ENCODE measurements at regions not wholly inside any gene's neighbourhood (a gene's known extent, or its start where the extent isn't known, plus 50 kb on each side); places are given as distances from the start of the nearest gene placed in this dataset.

GRCh38 chr15:101545548-101546505, 56.3 kb upstream of the PCSK6 start:
- Histone ChIP-seq H3K4me3 (no peak overlapping the region), H3K27ac (no peak overlapping the region), H3K4me1 (no peaks in the 10 kb centered on the region), H3K4me2 (no peak overlapping the region), H3K9me3 (no peaks in the 10 kb centered on the region)
- TF ChIP-seq REST (IDR thresholded peaks at IDR 0.05) (no peak), SMC3 (IDR thresholded peaks at IDR 0.05) (no peak), MAZ (IDR thresholded peaks at IDR 0.05; ENCODE audit: borderline replicate concordance, low read depth, low read length) (no peak), HOXA7 (CRISPR knock-in tag; IDR thresholded peaks at IDR 0.05) (no peak), HES2 (IDR thresholded peaks at IDR 0.05) (no peak)
- no peak for FAIRE-seq
- ChIA-PET POLR2A (no interaction called here), CTCF (no interaction called here)
- no peak for DNase-seq (ENCODE audit: low read depth in 1 of 2, low spot score in 1 of 2)
- 34% methylated on average over 12 of the region's 12 CpGs for WGBS (ENCODE audit: missing lambda C conversion rate)
- ATAC-seq: no peak

- no peaks in the 10 kb centered on the region for H3K9me3 ChIP-seq
- no peak overlapping the region for H3K4me3 ChIP-seq
- no peak overlapping the region for H3K4me2 ChIP-seq
- H3K4me1 ChIP-seq: no peaks in the 10 kb centered on the region
- POLR2A ChIA-PET: no interaction called here
- FAIRE-seq: no peak
- no peak for DNase-seq (ENCODE audit: low read depth in 1 of 2, low spot score in 1 of 2)
- CTCF ChIA-PET: no interaction called here
- no peak overlapping the region for H3K27ac ChIP-seq
- ATAC-seq: no peak
- TF ChIP-seq ZSCAN20 (CRISPR knock-in tag; IDR thresholded peaks at IDR 0.05) (no peak), KDM5A (IDR thresholded peaks at IDR 0.05) (no peak), CEBPB (IDR thresholded peaks at IDR 0.05) (no peak), ESRRA (IDR thresholded peaks at IDR 0.05; ENCODE audit: borderline replicate concordance, low read length) (no peak), FOSL2 (IDR thresholded peaks at IDR 0.05) (no peak), FOSL2 (CRISPR knock-in tag; IDR thresholded peaks at IDR 0.05) (no peak), MYC (IDR thresholded peaks at IDR 0.05; ENCODE audit: borderline replicate concordance, low read length) (no peak), BCL3 (IDR thresholded peaks at IDR 0.05) (no peak), E2F6 (IDR thresholded peaks at IDR 0.05; ENCODE audit: borderline replicate concordance, low read depth) (no peak), HOXB13 (CRISPR knock-in tag; IDR thresholded peaks at IDR 0.05; ENCODE audit: low read depth) (no peak), EHF (CRISPR knock-in tag; IDR thresholded peaks at IDR 0.05) (no peak), USF2 (IDR thresholded peaks at IDR 0.05) (no peak), JUN (IDR thresholded peaks at IDR 0.05) (no peak)
- 81% methylated on average over 2 of the region's 2 CpGs for WGBS (ENCODE audit: missing lambda C conversion rate)
These were observed 55.1 kb upstream of the PCSK6 start for GRCh38 chr15:101544613-101544945.
